Head of caudate nucleus (tissue), 42 donors: ENCODE measurements at regions not wholly inside any gene's neighbourhood (a gene's known extent, or its start where the extent isn't known, plus 50 kb on each side); places are given as distances from the start of the nearest gene placed in this dataset.

Experiments
- DNase-seq, 42 donors: peaks; one replicate each; pipeline versions ENCODE4 v3.0.0 to v3.0.0-alpha.2; 2020 to 2021; ENCODE audit warnings: mixed read lengths in 7 of 42
- intact Hi-C: fragments of 100-400 bp; cut with DNase I; formaldehyde crosslinking; loops from one replicate; pipeline ENCODE4 v1.15.0; 2022

DNA sequence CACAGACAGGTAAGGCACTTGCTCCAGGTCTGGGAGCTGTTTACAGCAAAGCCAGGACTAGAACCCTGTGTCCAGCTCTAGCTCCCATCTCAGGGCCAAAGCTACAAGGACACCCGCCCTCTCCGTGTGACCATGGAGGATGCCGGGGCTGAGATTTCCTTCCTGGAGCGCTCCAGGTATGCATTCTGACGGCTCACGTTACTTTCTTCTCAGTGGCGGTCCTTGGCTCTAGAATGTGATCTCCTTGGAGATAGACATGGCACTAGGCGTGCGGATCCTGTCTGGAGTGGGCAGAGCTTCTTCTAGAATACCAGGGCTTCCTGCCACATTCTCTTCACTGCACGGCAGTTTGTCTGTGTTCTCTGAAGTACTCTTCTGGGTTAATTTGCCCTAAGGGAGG, 185.7 kb downstream of the OPA1 start:
- intact Hi-C loops: no loop called here
- no peak for DNase-seq

DNA sequence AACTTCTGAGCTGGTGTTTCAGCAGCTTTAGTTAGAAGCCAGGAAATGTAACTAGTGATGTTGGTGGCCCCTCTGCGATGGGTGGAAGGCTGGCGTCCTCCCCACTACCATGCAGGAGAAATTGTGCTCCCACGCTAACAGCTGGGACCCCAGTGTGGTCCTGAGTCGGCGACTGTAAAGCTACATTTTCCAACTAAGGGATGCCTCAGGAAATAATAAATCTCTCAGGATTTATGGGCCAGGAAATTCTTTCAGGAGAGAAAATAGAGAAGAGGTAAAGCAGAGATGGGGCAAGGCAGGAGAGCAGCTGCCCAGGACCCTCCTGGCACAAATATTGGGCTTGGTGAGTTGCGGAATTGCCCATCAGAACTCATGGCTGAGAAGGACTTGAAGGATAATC, 186.9 kb downstream of the OPA1 start:
- intact Hi-C loops: loop anchor here (5.0 kb wide), 1 partner anchor 357 kb away; the partner anchor contains the start of gene HES1
- DNase-seq: no peak

DNA sequence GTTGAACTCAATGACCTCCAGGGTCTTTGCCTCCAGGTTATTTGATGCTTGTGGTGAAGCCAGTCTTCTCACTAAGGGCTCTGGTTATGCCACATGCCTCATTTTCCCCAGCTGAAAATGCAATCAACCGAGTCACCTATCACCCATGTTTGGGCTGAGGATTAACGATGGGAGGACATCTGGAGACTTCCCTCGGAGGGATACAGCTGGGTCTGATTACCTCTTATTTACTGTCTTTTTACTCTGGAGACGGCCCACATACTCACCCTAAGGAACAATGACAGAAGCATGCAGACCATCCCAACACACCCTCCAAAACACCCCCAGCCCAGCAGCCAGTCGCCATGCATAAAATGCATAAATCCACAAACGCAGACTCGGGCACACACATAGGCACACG, 187.4 kb downstream of the OPA1 start:
- intact Hi-C loops: loop anchor here (5.0 kb wide), 1 partner anchor 357 kb away; the partner anchor contains the start of gene HES1

DNA sequence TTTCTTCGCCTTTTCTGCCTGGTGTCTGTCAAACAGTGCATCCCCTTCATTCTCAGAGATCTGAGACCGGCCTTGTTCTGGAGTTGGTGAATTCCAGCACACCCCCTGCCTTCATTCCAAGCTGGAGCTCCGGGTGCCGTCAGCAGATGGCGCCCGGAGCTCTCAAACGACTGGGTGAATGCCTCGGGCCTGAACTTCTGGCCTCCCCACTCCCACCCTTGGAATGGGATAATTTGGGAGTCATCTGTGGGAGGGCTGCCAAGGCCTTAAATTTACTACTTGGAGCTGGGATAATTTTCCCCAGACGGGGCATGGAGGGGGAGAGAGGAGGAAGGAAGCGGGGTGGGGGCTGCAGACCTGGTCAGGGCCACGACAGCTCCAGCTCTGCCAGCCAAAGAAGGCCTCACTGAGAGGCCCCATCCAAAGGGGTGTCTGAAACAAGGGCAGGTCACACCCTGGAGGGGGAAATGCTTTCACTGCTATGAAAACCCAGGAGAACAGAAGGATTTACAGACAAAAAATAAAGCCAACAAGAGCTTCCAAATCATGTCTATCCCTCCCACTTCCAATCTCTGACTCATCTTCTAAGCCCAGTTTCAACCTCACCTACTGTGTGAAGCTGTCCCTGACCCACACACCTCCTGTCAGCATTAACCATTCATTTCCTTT, 187.9 kb downstream of the OPA1 start:
- intact Hi-C loops: loop anchor here (5.0 kb wide), 1 partner anchor 356 kb away; the partner anchor contains the start of gene HES1
- DNase-seq: peak; percentile 49 to 86 (median 71)

More for the DNA sequence above, 187.4 kb downstream of the OPA1 start:
- no peak for DNase-seq

DNA sequence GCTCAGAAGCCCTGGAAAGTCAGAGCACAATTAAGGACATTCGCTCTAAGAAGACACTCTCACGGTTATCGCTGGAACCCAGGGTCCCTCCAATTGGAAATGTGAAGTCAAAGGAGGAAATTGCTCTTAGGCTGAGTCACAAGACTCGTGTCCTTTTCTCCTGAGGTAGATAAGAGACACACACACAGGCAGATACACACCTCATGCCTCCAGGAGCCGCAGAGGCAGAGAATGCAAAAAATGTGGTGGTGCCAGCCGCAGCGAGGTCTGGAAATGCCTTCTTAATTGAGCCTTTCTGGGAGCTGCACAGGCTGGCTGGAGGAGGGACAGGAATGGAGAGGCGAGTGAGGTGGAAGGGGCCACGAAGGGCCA, 189.3 kb downstream of the OPA1 start:
- DNase-seq: no peak
- intact Hi-C loops: loop anchor here (5.0 kb wide), 1 partner anchor 355 kb away; the partner anchor contains the start of gene HES1

DNA sequence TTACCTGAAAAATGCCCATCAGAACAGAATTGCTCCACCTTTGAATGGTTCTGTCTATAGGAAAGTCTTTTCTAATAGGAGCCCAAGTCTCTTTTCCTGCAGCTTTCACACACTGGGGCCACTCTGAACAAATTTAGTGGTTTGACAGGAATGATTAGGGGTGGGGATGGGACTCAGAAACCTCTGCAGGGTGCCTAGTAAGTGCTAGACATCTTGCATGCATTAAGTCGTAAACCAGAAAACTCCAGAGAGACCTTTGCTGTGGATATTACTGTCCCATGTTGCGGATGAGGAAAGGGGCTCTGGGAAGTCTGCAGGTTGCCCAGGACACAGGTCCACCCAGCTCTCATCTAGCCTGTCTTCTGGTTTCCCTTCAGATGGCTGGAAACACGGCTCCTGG, 189.7 kb downstream of the OPA1 start:
- intact Hi-C loops: loop anchor here (5.0 kb wide), 1 partner anchor 355 kb away; the partner anchor contains the start of gene HES1
- no peak for DNase-seq

DNA sequence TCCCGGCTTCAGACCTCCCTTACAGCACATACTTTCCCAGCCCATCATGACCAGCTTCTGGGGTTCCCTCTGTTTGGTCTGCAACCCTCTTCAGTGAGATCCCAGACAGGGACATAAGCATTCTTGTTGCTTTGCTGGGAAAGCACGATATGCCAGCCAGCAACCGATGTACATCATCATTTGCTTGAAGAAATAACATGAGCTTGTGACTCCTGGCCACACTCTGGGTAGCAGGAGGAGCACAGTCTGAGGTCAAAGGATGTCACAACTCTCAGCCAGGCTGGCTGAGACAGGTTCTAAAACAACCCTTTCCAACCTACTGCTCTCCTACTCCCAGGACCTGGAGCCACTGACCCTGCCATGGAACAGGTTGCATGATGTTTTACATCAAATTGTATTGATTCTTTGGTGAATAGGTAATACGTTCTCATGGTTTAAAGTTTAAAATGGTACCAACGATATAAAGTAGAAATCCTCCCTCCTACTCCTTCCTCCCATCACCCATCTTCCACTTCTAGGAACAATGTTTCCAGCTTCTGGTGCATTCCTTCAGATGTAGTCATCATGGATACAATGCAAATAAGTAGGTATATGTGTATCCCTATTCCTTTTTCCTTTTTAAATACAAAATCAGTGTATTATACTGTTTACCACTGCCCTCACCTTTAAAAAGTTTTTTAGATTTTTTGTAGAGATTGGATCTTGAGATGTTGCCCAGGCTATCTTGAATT, 190.3 kb downstream of the OPA1 start:
- intact Hi-C loops: loop anchor here (5.0 kb wide), 1 partner anchor 354 kb away; the partner anchor contains the start of gene HES1
- DNase-seq: no peak

DNA sequence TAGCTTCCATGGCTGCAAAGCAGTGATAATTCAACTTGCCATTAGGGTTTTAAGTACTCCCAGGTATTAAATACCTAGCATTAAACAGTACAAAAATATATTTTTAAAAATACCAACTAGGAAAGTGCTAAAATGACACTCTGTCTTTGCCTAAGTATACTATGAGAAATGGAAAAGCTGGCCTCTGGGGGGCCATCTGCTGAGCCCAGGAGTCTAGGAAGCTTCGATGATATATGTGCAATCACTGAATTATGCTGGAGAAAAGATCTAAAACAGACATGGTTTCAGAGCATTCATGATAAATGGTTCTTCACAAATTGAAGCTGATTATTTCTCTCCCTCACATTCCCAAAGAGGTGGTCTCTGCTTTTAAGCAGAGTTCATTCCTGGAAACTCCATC, 191.8 kb downstream of the OPA1 start:
- no peak for DNase-seq
- intact Hi-C loops: loop anchor here (2.0 to 5.0 kb wide), 2 partner anchors 352 to 532 kb away; partner anchors contain the start of gene HES1

DNA sequence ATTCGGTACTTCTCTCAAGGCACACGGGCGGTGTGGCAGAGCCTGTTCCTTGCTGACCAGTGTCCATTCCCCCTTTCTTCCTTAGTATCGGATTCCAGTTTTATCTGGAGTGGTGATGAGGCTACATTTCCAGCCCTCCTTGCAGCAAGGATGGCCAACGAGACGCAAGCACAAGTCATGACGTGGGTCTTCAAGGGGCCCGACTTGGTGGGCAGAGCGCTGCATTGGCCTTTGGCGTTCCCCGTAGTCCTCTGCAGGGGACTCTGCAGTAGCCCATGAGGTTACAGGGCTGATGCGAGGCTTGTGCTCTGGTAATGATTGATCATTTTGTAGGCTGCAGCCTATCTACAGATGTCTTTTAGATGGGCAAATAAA, 194.5 kb downstream of the OPA1 start:
- no peak for DNase-seq
- intact Hi-C loops: no loop called here

DNA sequence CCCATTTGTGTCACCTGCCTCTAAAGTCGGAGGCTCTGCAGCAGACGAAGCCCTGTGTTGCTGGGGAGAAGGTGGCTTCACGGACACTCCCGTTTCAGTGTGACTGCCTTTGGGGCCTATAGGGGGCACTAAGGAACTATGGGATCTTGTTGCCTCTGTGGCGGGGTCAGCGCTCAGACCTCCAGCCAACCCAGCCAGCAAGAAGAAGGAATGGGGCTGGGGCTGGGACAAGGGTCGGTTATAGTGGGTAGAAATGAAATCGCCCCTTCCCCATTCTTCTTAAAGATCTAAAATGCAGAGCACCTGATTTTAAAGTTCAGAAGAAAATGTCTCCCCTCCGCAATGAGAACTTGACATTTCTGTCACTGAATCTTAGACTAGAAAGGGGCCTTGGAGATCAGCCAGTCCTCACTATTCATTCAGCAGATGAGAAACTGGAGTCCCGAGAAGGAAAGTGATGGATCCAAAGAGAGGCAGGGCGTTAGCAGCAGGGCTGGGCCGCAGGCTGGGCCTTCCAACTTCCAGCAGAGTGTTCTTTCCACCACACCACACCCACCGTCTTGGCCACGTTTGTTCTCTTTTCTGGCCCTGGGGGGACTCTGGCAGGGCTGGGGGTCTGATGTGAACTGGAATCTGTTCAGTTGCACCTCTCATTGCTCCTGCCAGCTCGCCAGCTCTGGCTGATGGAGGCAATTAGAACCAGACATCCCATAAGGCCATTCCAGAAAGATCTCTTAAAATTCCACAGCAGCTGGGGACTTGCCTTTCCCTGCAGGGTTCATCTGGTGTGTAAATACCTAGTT, 195.4 kb downstream of the OPA1 start:
- peak in 41 of 42 donors; percentile 15 to 84 (median 59) for DNase-seq
- intact Hi-C loops: no loop called here

DNA sequence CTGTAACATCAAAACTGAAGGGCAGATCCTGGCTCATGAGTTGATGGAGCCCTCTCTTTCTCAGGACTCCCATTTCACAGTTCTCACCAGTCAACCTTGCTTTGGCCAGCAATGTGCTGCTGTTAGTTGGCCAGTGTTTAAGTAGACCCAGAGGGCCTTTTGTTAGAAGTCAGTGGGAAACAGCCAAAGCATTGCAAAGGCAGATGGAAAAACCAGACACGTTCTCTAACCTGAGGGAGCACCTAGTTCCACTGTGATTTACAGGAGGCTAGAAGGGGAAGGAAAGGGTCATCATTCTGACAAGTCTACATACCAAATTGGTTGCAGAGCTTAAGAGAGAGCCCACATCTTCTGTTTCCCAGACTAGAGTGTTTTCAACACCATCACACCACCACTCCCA, 196.4 kb downstream of the OPA1 start:
- no peak for DNase-seq
- intact Hi-C loops: no loop called here

DNA sequence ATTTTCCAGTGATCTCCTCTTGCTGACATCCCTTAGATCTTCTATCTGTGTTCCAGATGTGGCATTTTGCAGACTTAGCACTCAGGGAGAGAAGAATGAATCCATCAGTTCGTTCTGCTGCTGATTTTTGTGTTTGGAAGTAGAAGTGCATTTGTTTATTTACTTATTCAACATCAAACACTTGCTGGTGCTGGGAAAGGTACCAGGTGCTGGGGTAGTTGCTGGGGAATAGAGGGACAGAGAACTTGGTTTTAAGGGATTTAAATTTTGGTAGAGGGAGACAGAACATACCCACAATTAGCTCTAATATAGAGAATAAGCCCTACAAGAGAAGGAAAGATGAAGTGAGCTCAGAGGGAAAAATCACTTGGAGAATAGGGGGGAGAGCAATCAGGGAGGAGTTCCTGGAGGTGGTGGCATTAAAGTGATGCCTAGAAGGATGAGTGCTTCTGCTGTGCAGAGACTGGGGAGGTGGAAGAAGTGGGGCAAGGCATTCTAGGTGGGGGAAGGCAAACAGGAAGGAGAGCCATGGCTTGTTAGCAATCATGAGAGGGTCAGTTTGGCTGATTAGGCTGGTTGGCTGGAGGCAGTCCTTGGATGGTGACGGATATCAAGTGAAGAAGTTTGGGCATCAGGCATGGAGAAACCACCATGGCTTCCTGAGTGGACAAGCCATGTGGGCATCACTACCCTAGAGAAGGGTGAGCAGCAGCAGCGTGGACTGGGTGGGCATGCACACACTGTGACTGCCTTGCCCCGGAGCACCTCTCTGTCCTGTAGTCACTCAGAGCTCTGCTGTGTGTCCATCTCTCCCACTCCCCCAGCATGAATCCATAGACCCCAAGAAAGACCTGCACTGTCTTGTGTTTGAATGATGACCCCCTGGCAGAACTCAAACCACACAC, 197.3 kb downstream of the OPA1 start:
- intact Hi-C loops: no loop called here
- no peak for DNase-seq

DNA sequence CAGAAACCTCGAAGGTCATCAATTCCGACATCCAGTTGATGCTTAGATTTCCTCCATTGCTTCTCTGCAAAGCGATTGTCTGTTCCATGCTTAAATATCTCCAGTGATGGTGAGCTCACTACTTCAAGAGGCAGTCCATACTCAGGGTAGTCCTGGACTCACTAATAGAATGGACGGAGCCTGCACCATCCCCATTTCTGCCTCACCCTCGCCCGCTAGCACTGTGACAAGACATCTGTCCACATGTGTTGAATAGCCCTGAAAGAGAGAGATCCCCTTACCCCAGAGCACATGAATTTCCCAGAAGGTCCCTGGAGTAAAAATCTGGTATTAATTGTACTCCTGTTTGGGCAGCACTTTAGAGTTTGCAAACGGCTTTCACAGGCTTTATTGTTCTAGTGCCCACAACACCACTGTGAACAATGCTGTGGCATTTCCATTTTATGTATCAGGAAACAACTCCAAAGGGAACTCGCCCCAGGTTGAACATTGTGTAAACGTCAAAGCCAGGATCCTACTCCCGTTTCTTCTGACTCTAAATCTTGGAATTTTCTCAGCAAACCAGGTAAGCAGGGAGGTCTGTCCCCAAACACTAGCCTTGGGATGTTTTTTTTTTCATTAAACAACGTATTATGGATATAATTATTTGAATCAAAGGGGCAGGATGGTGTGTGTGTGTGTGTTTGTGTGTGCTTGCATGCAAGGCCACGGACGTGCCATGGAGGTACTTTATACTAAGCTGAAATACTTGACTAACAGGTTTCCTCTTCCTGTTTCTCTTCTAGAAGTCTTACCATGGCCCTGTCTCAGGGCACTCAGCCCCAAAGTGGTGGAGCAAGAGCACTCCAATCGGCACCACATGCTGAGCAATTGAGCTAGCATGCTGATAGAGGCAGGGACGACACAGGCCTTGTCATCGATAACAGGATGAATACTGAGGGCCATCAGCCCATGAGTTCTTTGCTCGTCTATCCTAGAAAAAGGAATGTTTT, 198.3 kb downstream of the OPA1 start:
- DNase-seq: no peak
- intact Hi-C loops: no loop called here

DNA sequence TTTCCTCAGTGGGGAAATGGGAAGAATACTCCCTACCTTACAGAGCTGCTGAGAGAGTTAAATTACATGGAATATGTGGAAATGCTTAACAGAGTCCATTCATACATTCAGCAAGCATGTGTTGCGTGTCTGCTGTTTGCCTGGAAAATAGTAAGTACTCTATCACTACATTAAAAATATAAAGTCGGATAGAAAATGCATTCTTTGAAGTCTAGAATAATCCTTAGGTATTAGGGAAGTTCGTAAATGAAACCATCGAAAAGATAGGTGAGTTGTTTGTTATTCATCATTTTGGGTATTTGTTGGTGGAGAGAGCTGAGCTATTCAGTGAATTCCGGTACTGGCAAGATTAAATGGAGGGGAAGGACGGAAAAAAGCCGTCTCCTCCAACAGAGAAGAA, 200.1 kb downstream of the OPA1 start:
- intact Hi-C loops: no loop called here
- DNase-seq: no peak

DNA sequence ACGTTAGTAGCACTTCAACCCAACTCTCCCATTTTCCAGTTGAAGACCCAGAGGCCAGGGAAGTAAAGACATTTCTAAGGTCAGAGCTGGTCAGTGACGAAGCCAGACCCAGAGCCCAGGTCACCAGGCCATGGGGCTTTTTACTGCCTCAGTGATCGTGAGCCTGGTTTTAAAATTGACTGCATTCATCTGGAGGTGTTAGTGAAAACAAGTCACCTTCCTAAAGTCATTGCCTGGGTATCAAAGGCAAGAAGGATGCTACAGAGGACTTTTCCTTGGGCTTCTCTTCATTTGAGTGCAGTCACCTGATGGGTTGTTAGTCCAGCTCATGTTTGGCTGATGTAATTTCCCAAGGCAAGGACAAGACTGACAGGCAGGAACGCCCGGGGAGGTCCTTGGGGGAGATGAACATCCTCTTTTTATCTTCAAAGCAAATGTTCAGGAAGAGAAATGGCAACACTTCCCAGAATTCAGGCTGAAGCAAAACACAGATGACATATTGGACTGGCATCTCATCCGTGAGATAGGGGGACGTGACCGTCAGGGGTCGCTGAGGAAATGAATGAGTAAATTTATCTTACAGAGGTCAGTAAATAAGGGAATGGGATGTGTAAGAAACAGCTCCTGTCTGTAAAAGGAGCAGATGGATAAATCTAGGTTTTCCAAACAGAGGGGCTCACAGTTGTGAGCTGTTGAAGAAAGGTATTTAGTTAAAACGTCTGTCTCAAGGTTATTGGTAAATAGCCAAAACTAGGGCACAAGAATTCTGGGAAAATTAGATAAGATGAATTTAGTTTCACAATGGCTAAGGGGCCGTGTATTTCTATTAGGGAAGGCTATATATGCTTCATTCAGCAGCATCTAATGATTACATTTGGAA, 201.2 kb downstream of the OPA1 start:
- intact Hi-C loops: no loop called here
- no peak for DNase-seq

DNA sequence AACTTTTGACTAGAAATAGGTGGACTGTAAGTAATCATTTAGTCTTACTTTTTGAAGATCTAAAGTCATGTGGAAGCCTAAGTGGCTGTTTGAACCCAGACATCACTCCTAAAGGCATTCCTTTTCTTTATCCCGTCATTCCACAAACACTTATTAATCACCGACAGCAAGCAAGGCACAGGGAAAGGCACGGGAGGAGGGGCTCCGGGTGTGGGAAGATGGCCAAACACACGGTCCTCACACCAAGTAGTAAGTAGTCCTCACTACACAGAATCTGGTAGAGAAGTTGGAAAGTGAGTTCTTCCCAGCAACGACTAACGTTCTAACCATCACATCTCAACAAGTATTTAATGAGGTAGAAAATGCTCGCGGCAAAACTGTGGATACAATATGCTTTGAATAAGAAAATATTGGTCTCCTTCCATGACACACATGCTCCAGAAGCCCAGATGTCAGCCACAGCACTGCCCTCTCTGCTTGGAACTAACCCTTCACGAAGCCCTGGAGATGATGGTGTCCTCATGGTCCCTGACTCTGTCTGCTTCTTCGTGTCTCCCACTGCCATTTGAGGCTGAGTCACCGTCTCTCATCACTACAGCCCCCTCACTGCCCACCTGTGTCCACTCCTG, 202.2 kb downstream of the OPA1 start:
- intact Hi-C loops: no loop called here
- no peak for DNase-seq
